GM19463 (cell line): ENCODE measurements at regions not wholly inside any gene's neighbourhood (a gene's known extent, or its start where the extent isn't known, plus 50 kb on each side); places are given as distances from the start of the nearest gene placed in this dataset.
"Not testable (repeated sequence)": the region's sequence is repeated elsewhere in the genome, so short reads cannot be mapped to it uniquely, and the experiment has no call there.

Experiments
- ATAC-seq: cut with Tn5 transposase; IDR thresholded peaks from one replicate; pipeline ENCODE4 v1.9.1; 2021; ENCODE audit warnings: mild to moderate bottlenecking, moderate library complexity; ENCODE audit not compliant: unreplicated experiment

- no peak for ATAC-seq
These were observed 508.7 kb upstream of the GRAMD2B start for GRCh38 chr5:125914471-125914870.

- ATAC-seq: not testable (repeated sequence)
These were observed 499.3 kb upstream of the GRAMD2B start for GRCh38 chr5:125923958-125924357.

- ATAC-seq: no peak
These were observed 497.0 kb upstream of the GRAMD2B start for GRCh38 chr5:125926172-125926571.

DNA sequence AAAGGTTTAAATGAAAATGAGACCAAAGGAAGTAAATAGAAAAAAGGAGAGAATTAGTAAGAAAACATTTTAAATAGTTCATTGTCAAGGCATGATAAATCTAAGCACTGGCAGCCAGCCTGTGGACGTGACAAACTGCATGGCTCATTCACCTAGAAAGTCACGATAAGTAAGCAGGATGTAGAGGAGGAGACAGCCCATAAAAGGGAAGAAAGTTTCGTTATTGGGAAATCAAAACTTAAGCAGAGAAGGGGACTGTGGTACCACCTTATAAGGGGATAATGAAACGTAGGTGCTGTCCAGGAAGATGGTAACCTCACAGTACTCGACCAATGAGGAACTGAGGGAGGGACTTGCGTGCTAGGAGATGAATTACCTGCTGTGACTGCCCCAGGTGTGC lies 494.5 kb upstream of the GRAMD2B start:
- ATAC-seq: no peak

DNA sequence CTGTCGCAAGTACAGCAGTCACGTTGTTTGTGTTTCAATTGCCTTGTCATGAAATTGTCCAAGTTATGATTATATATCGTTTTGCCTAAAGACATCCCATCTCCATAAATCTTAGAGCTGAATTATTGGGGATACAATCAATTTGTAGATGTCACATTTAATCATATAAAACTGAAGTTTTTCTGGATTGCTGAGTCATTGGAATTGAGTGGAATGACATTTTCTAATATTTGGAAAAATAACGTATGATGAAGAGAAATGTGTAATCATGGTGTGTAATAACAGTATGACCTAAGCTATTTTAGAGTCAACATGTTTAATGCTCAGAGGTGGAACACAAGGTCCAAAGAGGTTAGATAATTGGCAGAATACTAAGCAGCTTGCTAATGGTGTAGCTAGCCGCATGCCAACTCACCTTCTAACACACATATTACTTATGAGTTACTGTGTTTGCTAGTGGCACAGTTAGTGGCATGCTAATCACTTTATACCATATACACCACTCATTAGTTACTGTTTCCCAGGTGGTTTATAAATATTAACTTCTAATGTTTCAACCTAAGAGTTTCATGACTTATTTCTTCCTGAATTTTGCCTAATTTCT lies 473.1 kb upstream of the GRAMD2B start:
- no peak for ATAC-seq

- peak; percentile 97 for ATAC-seq
These were observed 462.1 kb upstream of the GRAMD2B start for GRCh38 chr5:125961150-125961549.

- ATAC-seq: no peak
These were observed 457.6 kb upstream of the GRAMD2B start for GRCh38 chr5:125965577-125965976.

GRCh38 chr5:125967576-125967975 lies 455.6 kb upstream of the GRAMD2B start:
- no peak for ATAC-seq

DNA sequence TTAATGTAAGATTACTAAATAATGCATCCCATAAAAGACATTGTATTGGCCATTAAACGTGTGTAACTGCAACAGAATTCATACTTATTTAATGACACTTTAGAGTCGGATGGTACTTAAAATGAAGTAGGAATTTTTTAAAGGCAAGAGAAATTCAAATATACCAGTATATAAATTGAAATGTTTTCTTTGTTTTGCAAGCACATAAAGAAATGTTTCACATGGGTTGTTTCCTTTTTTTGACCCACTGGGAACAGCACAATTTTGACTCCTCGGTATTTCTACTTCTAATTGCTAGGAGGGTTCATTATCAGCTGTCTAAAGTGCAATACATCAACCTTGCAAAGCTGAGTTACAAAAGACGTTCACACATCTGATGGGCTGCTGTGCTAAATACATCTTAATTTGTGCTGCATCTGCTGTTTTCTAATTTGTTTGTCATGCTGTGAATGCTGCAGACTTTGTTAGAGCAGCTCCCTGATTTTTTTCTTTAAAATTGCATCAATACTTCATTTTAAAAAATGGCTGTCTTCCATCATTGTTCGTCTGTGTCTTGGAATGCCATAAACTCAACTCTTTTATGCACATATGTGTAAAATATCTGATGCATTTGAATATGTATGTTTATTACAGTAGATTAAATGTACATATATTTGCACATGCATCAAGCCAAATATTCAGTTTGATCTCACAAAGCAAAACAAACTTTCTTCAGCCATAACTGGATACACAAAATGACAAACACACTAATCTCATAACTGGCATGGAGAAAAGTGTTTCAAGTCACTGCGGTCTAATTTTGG lies 454.0 kb upstream of the GRAMD2B start:
- no peak for ATAC-seq

GRCh38 chr5:125969814-125970171 lies 453.4 kb upstream of the GRAMD2B start:
- ATAC-seq: no peak

GRCh38 chr5:125970631-125971307 lies 452.4 kb upstream of the GRAMD2B start:
- no peak for ATAC-seq

GRCh38 chr5:125972706-125973105 lies 450.5 kb upstream of the GRAMD2B start:
- no peak for ATAC-seq

DNA sequence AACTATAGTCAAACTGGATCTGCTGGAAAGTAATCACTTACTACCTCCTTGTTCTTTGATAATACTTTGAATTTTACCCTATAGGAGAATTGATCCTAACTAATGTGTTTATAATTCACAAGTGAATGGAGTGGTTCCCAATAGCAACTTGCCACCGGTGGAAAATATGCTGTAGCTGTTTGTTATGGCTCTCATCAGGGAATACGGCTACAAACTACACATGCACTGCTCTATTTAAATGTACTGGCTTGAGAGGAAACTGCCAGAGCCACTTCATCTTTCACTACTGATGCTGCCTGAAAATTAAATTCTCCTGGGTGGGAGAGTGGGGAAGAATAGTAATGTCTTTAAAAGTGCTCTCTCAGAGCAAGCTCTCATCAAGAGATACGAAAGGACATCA lies 448.5 kb upstream of the GRAMD2B start:
- ATAC-seq: no peak

DNA sequence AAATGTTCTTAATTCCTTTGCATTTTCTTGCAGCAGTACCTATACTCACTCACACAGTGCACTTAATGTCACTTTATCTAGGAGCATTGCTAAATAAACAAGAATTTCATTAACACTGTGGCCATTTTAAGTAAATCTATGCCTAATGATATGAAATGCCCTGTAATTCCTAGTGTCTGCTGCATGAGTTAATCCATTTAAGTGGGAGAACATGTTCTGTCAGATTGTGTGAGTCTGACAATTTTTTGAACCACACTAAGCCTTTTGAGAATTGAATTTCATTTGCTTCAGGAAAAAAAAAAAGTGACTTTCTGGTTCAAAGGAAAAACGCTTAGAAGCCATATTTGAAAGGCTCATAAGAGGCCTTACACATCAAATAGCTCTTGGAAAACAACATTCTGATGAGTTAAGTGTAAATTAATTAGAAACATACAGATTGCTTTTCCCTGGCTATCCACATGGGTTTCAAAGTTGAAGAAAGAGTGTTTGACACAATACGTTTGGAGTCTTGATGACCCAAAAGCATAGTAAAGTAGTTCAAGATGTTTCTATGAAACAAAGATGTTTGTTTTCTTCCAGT lies 446.7 kb upstream of the GRAMD2B start:
- no peak for ATAC-seq

DNA sequence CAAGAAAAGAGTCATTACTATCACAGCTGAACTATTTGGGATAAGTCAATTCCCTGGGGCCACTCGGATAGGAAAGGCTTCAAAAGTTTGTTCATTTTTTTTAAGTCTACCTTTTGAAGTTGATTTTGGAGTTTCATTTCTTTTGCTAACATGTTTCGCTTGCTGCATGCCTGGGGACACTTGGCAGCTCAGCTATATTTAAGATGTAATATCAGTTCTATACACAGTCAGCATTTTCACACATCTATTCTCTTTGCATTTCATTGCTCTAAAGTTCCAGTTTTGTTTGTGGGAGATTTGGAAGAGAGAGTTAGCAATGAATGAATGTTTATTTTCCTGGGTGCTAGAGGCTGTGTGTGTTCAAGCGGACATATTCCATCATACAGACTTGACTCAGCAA lies 445.2 kb upstream of the GRAMD2B start:
- ATAC-seq: no peak

GRCh38 chr5:125979636-125980035 lies 443.6 kb upstream of the GRAMD2B start:
- ATAC-seq: no peak

GRCh38 chr5:125981016-125981415 lies 442.2 kb upstream of the GRAMD2B start:
- ATAC-seq: no peak

DNA sequence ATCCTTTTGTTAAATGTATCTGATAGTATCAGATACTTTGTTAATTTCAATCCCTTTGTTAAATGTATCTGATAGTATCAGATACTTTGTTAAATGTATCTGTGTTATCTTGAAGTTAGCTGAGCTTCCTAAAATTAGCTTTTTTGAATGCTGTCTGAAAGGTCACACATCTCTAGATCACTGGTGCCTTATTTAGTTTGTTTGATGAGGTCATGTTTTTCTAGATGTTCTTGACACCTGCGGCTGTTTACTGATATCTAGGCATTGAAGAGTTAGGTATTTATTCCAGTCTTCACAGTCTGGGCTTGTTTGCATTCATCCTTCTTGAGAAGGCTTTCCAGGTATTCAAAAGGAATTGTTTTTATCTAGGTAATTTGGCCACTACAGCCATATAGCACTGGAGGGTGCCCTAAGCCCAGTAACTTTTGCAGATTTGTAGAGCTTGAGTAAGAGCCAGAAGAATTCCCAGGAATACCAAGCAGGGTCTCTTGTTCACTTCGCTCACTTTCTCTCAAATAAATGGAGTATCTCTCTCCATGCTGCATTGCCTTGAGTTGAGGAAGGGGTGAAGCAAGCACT lies 435.4 kb upstream of the GRAMD2B start:
- ATAC-seq: no peak

DNA sequence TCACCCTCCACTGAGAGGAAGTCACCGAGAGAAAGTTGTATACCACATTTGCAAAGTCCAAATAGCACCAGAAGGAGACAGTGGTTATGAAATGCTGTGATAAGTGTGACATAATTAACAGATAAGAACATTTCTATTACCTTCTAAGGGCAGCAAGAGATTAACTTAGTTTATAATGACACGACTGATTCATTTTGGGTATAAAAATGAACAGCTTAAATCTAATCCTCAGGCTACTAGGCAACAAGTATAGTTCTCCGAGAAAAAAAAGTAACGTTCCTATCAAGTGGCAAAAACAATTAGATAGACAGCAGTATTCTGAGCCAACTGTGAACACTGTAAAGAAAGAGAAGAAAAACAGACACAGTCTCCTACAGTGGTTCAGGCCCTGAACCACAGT lies 431.2 kb upstream of the GRAMD2B start:
- no peak for ATAC-seq

DNA sequence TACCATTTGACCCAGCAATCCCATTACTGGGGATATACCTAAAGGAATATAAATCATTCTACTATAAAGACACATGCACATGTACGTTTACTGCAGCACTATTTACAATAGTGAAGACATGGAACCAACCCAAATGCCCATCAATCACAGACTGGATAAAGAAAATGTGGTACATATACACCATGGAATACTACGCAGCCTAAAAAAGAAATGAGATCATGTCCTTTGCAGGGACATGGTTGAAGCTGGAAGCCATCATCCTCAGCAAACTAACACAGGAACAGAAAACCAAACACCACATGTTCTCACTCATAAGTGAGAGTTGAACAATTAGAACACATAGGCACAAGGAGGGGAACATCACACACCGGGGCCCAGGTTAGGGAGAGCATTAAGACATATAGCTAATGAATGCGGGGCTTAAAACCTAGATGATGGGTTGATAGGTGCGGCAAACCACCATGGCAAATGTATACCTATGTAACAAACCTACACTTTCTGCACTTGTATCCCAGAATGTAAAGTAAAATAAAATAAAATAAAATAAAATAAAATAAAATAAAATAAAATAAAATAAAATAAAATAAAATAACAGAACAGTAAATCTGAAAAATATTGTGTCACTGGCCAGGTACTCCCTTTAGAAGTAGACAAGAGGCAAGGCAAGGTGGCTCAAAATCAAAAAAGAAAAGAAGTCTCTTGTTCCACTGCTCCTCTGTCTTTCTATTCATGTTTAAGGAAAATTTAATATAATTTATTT lies 423.8 kb upstream of the GRAMD2B start:
- ATAC-seq: not testable (repeated sequence)

DNA sequence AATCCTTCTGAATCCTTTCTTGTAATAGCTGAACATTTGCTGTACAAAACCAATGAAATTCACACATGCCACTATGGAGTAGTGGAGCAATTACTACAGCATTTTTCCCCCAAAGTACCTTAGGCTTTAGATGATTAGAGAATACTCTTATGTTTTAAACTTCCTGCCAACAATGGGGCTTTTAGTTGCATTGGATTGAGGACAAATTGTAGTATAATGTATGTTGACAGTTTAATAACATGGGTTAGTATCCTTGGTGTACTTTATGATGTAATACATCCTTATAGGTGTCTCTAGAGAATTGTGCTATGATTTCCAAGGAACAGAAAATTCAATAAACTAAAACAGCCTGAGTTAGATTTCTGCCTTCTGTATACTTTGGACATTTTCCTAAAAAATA lies 422.7 kb upstream of the GRAMD2B start:
- no peak for ATAC-seq
